OCI-LY3 (cell line): ENCODE measurements at regions not wholly inside any gene's neighbourhood (a gene's known extent, or its start where the extent isn't known, plus 50 kb on each side); places are given as distances from the start of the nearest gene placed in this dataset.

Experiments
- CTCF ChIP-seq: fragments of 200-600, 300-600 bp; sonication (generic); IDR thresholded peaks from 2 replicates; pipeline ENCODE4 v1.5.1; 2014; ENCODE audit warnings: antibody characterized with exemption, low read length, low read depth
- EZH2phosphoT487 ChIP-seq: fragments of 200-600 bp; shearing (Covaris generic); IDR thresholded peaks from 2 replicates; pipeline ENCODE4 v1.6.1; 2018; ENCODE audit warnings: antibody characterized with exemption, mixed run types, low read depth

- TF ChIP-seq CTCF: no peak
- TF ChIP-seq EZH2phosphoT487: no peak
Observed at GRCh38 chr5:174459071-174459702, 265.2 kb upstream of the MSX2 start.
